ENCODE measurements at regions not wholly inside any gene's neighbourhood (a gene's known extent, or its start where the extent isn't known, plus 50 kb on each side); places are given as distances from the start of the nearest gene placed in this dataset.

DNA sequence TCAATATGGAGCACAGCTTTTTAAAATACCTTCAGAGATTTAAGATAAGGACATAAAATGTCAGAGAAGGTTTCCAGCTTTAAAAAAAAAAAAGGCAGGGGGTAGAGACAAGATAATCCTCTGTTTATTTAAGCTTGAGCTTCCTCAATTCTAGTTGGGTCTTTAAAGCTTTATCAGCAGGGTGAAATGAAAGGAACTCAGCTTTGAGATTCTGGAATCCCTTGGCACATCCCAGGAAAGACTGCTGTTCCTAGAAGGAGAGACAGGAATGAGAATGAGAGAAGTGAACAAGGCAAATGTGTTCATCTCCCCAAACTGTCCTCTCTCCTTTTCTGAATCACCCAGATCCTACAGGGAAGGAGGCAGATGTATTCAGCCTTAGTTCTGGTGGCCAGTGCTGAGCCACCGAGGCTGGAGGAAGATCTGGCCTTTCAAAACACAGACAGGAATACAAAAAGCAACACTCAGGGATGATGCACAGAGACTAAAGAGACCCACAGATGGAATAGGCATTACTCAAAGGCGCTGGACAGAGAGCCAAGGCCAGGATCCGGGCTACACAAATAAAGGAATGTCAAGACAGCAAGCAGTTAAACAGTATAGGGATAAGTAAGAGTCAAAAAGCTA, 385.8 kb upstream of the DUSP10 start:
- Histone ChIP-seq H3K9ac (no peak overlapping the region), H3K4me1 (no peaks in the 10 kb centered on the region), H3K4me3 (no peak overlapping the region), H3K27me3 (no peaks in the 10 kb centered on the region), H3K4me2 (no peak overlapping the region), H4K20me1 (no peaks in the 10 kb centered on the region), H3K36me3 (no peaks in the 10 kb centered on the region), H3K27ac (no peak overlapping the region), H3K9me3 (no peaks in the 10 kb centered on the region)
- no peak for TF ChIP-seq Cebpa-rat (IDR thresholded peaks at IDR 0.05)

GRCh38 chr1:222127096-222127495, 385.2 kb upstream of the DUSP10 start:
- H3K4me3 ChIP-seq = no peak overlapping the region
- H4K20me1 ChIP-seq = no peaks in the 10 kb centered on the region
- no peak for TF ChIP-seq Cebpa-rat (IDR thresholded peaks at IDR 0.05)
- no peaks in the 10 kb centered on the region for H3K27me3 ChIP-seq
- no peak overlapping the region for H3K4me2 ChIP-seq
- H3K4me1 ChIP-seq = no peaks in the 10 kb centered on the region
- H3K27ac ChIP-seq = no peak overlapping the region
- H3K9me3 ChIP-seq = no peaks in the 10 kb centered on the region
- no peak overlapping the region for H3K9ac ChIP-seq
- H3K36me3 ChIP-seq = no peaks in the 10 kb centered on the region

DNA sequence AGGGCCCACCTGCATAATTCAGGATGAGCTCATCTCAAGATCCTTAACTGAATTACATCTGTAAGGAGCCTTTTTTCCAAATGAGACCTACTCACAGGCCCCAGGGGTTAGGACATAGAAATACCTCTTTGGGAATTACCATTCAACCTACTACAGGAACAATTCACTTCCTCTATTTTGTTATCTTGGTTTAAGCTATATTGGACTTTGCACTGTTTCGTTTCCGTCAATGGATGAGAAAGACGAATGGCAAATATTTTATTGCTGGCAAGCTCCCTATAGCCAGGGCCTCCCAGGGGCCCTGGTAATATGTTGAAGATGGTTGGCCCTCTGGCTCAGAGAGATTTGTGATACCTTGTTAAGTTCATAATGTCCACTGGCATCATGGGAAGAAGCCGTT, 384.2 kb upstream of the DUSP10 start:
- Histone ChIP-seq H3K4me2 (no peak overlapping the region), H4K20me1 (no peaks in the 10 kb centered on the region), H3K9ac (no peak overlapping the region), H3K4me3 (no peak overlapping the region), H3K4me1 (no peaks in the 10 kb centered on the region), H3K36me3 (no peaks in the 10 kb centered on the region), H3K27ac (no peak overlapping the region), H3K27me3 (no peaks in the 10 kb centered on the region), H3K9me3 (no peaks in the 10 kb centered on the region)
- TF ChIP-seq Cebpa-rat (IDR thresholded peaks at IDR 0.05) = no peak

DNA sequence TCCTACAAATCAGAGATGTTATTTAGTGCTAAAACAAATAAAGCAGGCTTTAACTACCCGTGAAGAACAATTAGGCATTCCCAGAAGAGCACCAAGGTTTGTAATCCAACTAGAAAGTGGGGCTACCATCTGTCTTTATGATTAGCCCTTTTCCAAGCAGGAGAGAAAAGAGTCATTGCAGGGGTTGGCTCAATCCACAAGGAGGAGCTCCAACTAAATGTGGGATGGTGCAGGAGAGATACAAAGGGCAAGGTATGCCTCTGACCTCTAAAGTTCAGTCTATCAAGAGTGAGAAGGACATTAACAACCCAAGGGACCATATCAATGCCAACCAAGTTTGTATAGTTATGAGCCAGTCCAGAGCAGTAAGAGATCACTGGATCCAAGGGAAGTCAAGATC, 382.7 kb upstream of the DUSP10 start:
- no peaks in the 10 kb centered on the region for H4K20me1 ChIP-seq
- H3K4me3 ChIP-seq = no peak overlapping the region
- no peaks in the 10 kb centered on the region for H3K4me1 ChIP-seq
- H3K27ac ChIP-seq = no peak overlapping the region
- H3K36me3 ChIP-seq = no peaks in the 10 kb centered on the region
- H3K4me2 ChIP-seq = no peak overlapping the region
- H3K27me3 ChIP-seq = no peaks in the 10 kb centered on the region
- TF ChIP-seq Cebpa-rat (IDR thresholded peaks at IDR 0.05) = no peak
- no peaks in the 10 kb centered on the region for H3K9me3 ChIP-seq
- no peak overlapping the region for H3K9ac ChIP-seq

- Histone ChIP-seq H3K27ac (no peak overlapping the region), H3K4me3 (no peak overlapping the region), H3K36me3 (no peaks in the 10 kb centered on the region), H3K27me3 (no peaks in the 10 kb centered on the region), H3K9me3 (no peaks in the 10 kb centered on the region), H4K20me1 (no peaks in the 10 kb centered on the region), H3K4me1 (no peaks in the 10 kb centered on the region), H3K9ac (no peak overlapping the region), H3K4me2 (no peak overlapping the region)
- no peak for TF ChIP-seq Cebpa-rat (IDR thresholded peaks at IDR 0.05)
Observed at GRCh38 chr1:222123111-222123510, 381.2 kb upstream of the DUSP10 start.

GRCh38 chr1:222117809-222118208, 375.9 kb upstream of the DUSP10 start:
- H3K9ac ChIP-seq = no peak overlapping the region
- H3K27me3 ChIP-seq = no peaks in the 10 kb centered on the region
- no peak overlapping the region for H3K4me3 ChIP-seq
- H3K36me3 ChIP-seq = no peaks in the 10 kb centered on the region
- no peaks in the 10 kb centered on the region for H4K20me1 ChIP-seq
- no peak for TF ChIP-seq Cebpa-rat (IDR thresholded peaks at IDR 0.05)
- H3K4me1 ChIP-seq = no peaks in the 10 kb centered on the region
- H3K9me3 ChIP-seq = no peaks in the 10 kb centered on the region
- no peak overlapping the region for H3K27ac ChIP-seq
- H3K4me2 ChIP-seq = no peak overlapping the region

GRCh38 chr1:222114536-222115156, 372.8 kb upstream of the DUSP10 start:
- no peak overlapping the region for H3K27ac ChIP-seq
- TF ChIP-seq Cebpa-rat (IDR thresholded peaks at IDR 0.05) = no peak
- no peaks in the 10 kb centered on the region for H3K4me1 ChIP-seq
- H3K4me3 ChIP-seq = no peak overlapping the region
- H3K9me3 ChIP-seq = no peaks in the 10 kb centered on the region
- no peaks in the 10 kb centered on the region for H3K36me3 ChIP-seq
- H3K27me3 ChIP-seq = no peaks in the 10 kb centered on the region
- H3K9ac ChIP-seq = no peak overlapping the region
- H4K20me1 ChIP-seq = no peaks in the 10 kb centered on the region
- H3K4me2 ChIP-seq = no peak overlapping the region

DNA sequence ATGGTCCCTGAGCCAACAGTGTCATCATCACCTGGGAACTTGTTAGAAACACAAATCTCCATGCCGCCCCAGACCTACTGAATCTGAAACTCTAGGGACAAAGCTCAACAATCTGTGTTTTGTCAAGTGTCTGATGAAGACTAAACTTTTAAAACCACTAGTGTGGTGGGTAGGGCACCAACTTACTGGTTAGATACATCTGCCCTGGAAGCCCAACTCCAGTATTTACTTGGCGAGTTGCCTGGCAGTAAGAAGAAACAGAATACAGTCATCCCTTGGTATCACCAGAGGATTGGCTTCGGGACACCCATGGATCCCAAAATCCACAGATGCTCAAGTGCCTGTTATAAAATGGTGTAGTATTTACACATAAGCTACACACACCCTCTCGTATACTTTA, 367.9 kb upstream of the DUSP10 start:
- H3K4me1 ChIP-seq = no peaks in the 10 kb centered on the region
- no peak overlapping the region for H3K27ac ChIP-seq
- H4K20me1 ChIP-seq = no peaks in the 10 kb centered on the region
- TF ChIP-seq Cebpa-rat (IDR thresholded peaks at IDR 0.05) = no peak
- no peaks in the 10 kb centered on the region for H3K27me3 ChIP-seq
- no peak overlapping the region for H3K4me3 ChIP-seq
- H3K9ac ChIP-seq = no peak overlapping the region
- no peaks in the 10 kb centered on the region for H3K9me3 ChIP-seq
- no peaks in the 10 kb centered on the region for H3K36me3 ChIP-seq
- no peak overlapping the region for H3K4me2 ChIP-seq

- Histone ChIP-seq H3K9ac (no peak overlapping the region), H3K4me3 (no peak overlapping the region), H3K36me3 (no peaks in the 10 kb centered on the region), H4K20me1 (no peaks in the 10 kb centered on the region), H3K27me3 (no peaks in the 10 kb centered on the region), H3K9me3 (no peaks in the 10 kb centered on the region), H3K27ac (no peak overlapping the region), H3K4me2 (no peak overlapping the region), H3K4me1 (no peaks in the 10 kb centered on the region)
- TF ChIP-seq Cebpa-rat (IDR thresholded peaks at IDR 0.05) = no peak
Observed at GRCh38 chr1:222107975-222108374, 366.1 kb upstream of the DUSP10 start.

DNA sequence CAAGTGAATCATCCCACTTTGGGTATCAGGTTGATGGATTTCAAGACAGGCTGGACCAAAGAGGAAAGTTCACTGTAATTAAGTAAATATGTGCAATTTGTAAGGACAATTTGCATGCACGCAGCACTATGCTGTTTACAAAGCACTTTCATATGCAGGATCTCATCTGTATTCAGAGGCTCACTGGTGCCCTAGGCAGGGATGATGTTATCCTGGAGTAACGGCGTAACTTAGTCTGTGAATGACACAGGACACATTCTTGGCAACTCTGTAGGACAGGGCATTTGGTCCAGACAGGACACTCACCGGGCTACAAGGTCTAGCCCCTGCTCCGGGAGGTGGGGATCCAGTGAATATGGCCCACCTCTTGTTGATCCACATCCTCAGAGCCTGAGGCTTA, 365.4 kb upstream of the DUSP10 start:
- Histone ChIP-seq H3K4me2 (no peak overlapping the region), H3K9ac (no peak overlapping the region), H3K27me3 (no peaks in the 10 kb centered on the region), H3K4me3 (no peak overlapping the region), H4K20me1 (no peaks in the 10 kb centered on the region), H3K36me3 (no peaks in the 10 kb centered on the region), H3K27ac (no peak overlapping the region), H3K9me3 (no peaks in the 10 kb centered on the region), H3K4me1 (no peaks in the 10 kb centered on the region)
- no peak for TF ChIP-seq Cebpa-rat (IDR thresholded peaks at IDR 0.05)

- Histone ChIP-seq H3K9ac (no peak overlapping the region), H4K20me1 (no peaks in the 10 kb centered on the region), H3K27me3 (no peaks in the 10 kb centered on the region), H3K4me2 (no peak overlapping the region), H3K9me3 (no peaks in the 10 kb centered on the region), H3K4me1 (no peaks in the 10 kb centered on the region), H3K27ac (no peak overlapping the region), H3K4me3 (no peak overlapping the region), H3K36me3 (no peaks in the 10 kb centered on the region)
- no peak for TF ChIP-seq Cebpa-rat (IDR thresholded peaks at IDR 0.05)
Observed at GRCh38 chr1:222106377-222106776, 364.5 kb upstream of the DUSP10 start.

All from BLaER1 (cell line).